Spleen (tissue), 7 donors: ENCODE measurements at regions not wholly inside any gene's neighbourhood (a gene's known extent, or its start where the extent isn't known, plus 50 kb on each side); places are given as distances from the start of the nearest gene placed in this dataset.

ENCODE experiments used
- POLR2A ChIP-seq, 3 donors: fragments of 450-650 bp; IDR thresholded peaks; one replicate each; pipeline ENCODE4 v1.5.1; 2017; ENCODE audit warnings: antibody characterized with exemption in 3 of 3, mild to moderate bottlenecking in 1 of 3
- TF ChIP-seq, protein P1 (sequence below), 11 experiments: fragments of 200-600 bp in 7 of 11; fragments of 450-650 bp in 4 of 11; sonication (generic) in 4 of 11; IDR thresholded peaks in 8 of 11; conservative IDR thresholded peaks in 3 of 11; 1 replicate in 7 of 11; 2 replicates in 4 of 11; pipeline versions ENCODE4 v1.4.0 to v1.8.0; 2016 to 2021; ENCODE audit warnings: antibody characterized with exemption in 11 of 11, inconsistent platforms in 4 of 11, mild to moderate bottlenecking in 1 of 11
- donor health status: DM: no; HTN: no; CAD: no; lungs with moderate emphysema.
- donor health status: DM: no; HTN: no; CAD: no.
- donor health status: DM: no; HTN: no; CAD: no.

DNA sequence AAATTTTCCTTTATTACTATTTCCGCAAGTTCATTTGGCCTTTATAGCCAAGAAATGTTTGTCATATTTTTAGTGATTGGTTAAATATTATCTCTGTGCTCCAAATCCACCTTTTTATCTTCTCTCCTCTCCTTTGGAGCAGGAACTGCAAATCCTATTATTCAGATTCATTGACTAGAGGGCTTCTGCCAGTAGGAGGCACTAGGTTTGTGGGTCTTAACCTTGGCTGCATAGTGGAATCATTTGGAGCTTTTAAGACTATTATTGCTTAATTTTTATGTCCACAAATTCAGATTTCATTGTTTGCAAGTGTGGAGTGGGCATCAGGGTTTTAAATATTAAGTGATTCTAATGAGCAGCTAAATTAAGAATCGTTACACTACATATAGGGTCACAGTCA is 75.3 kb upstream of the SYT10 start:
- TF ChIP-seq, protein P1, sequence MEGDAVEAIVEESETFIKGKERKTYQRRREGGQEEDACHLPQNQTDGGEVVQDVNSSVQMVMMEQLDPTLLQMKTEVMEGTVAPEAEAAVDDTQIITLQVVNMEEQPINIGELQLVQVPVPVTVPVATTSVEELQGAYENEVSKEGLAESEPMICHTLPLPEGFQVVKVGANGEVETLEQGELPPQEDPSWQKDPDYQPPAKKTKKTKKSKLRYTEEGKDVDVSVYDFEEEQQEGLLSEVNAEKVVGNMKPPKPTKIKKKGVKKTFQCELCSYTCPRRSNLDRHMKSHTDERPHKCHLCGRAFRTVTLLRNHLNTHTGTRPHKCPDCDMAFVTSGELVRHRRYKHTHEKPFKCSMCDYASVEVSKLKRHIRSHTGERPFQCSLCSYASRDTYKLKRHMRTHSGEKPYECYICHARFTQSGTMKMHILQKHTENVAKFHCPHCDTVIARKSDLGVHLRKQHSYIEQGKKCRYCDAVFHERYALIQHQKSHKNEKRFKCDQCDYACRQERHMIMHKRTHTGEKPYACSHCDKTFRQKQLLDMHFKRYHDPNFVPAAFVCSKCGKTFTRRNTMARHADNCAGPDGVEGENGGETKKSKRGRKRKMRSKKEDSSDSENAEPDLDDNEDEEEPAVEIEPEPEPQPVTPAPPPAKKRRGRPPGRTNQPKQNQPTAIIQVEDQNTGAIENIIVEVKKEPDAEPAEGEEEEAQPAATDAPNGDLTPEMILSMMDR (IDR thresholded peaks at IDR 0.05 in 8 of 11, conservative IDR thresholded peaks at IDR 0.05 in 3 of 11): no peak
- TF ChIP-seq POLR2A (IDR thresholded peaks at IDR 0.05): no peak
